T-cell (primary cell): ENCODE measurements at regions not wholly inside any gene's neighbourhood (a gene's known extent, or its start where the extent isn't known, plus 50 kb on each side); places are given as distances from the start of the nearest gene placed in this dataset.

ENCODE experiments used
- ATAC-seq, 4 experiments: fragments of 200-7000 bp in 3 of 4; fragments of 150-1000 bp in 1 of 4; cut with Tn5 transposase; replicated peaks in 1 of 4; 1 replicate in 3 of 4; 2 replicates in 1 of 4; pipeline ENCODE4 v1.10.0; 2021; ENCODE audit warnings: moderate library complexity in 3 of 4, mild to moderate bottlenecking in 2 of 4, moderate number of reproducible peaks in 1 of 4
- CTCF ChIA-PET, 2 donors: fragments of 300-600 bp; sonication (Branson Sonifier 250); formaldehyde crosslinking; loops; one replicate each; lab custom pipeline; 2022; ENCODE audit warnings: antibody characterized with exemption in 2 of 2; lab: Charles Lee
- POLR2A ChIA-PET, 2 donors: fragments of 300-600 bp; sonication (Branson Sonifier 250); formaldehyde crosslinking; loops; one replicate each; lab custom pipeline; 2022; ENCODE audit warnings: antibody characterized with exemption in 2 of 2; lab: Charles Lee
- DNase-seq, 35 experiments: peaks; one replicate each; pipeline versions ENCODE4 v3.0.0 to v3.0.0-alpha.2; 2013 to 2023
- H3K27ac ChIP-seq: one replicate; pipeline ENCODE4 v1.5.1; 2013; ENCODE audit warnings: low read length
- H3K27me3 ChIP-seq, 2 experiments: replicated peaks in 1 of 2; 1 replicate in 1 of 2; 2 replicates in 1 of 2; pipeline versions ENCODE4 v1.6.1 to v1.7.0; 2013; ENCODE audit warnings: low read length in 1 of 2, mixed read lengths in 1 of 2; ENCODE audit not compliant: control insufficient read depth in 2 of 2, insufficient read depth in 2 of 2; ENCODE audit errors: extremely low read depth in 1 of 2
- H3K36me3 ChIP-seq, 2 donors: 1 replicate in 1 of 2; 2 replicates in 1 of 2; pipeline versions ENCODE4 v1.6.1 to v1.7.0; 2013; ENCODE audit warnings: low read length in 1 of 2; ENCODE audit not compliant: control insufficient read depth in 2 of 2, insufficient read depth in 1 of 2; ENCODE audit errors: extremely low read depth in 1 of 2
- H3K4me1 ChIP-seq, 2 experiments: 1 replicate in 1 of 2; 2 replicates in 1 of 2; pipeline versions ENCODE4 v1.6.1 to v1.7.0; 2013; ENCODE audit warnings: low read length in 2 of 2, mixed read lengths in 1 of 2; ENCODE audit not compliant: insufficient read depth in 2 of 2, control insufficient read depth in 1 of 2; ENCODE audit errors: extremely low read depth in 1 of 2
- H3K4me3 ChIP-seq, 2 donors: 1 replicate in 1 of 2; 2 replicates in 1 of 2; pipeline versions ENCODE4 v1.5.1 to v1.7.0; 2013; ENCODE audit warnings: mild to moderate bottlenecking in 2 of 2, low read length in 1 of 2, moderate library complexity in 1 of 2; ENCODE audit not compliant: control insufficient read depth in 1 of 2; ENCODE audit errors: extremely low read depth in 1 of 2
- H3K9me3 ChIP-seq: 2 replicates; pipeline ENCODE4 v1.7.0; 2013
- H3K27ac Mint-ChIP-seq, 2 donors: one replicate each; pipeline ENCODE4 v1.8.0; 2020 to 2021; ENCODE audit warnings: mild to moderate bottlenecking in 2 of 2, mixed read lengths in 2 of 2
- H3K27me3 Mint-ChIP-seq, 2 donors: one replicate each; pipeline ENCODE4 v1.8.0; 2021 to 2022; ENCODE audit warnings: mixed read lengths in 2 of 2
- H3K36me3 Mint-ChIP-seq: one replicate; pipeline ENCODE4 v1.8.0; 2021; ENCODE audit warnings: mixed read lengths
- H3K4me1 Mint-ChIP-seq, 3 donors: one replicate each; pipeline ENCODE4 v1.8.0; 2020 to 2022; ENCODE audit warnings: mixed read lengths in 3 of 3, mild to moderate bottlenecking in 1 of 3
- H3K4me3 Mint-ChIP-seq, 3 donors: one replicate each; pipeline ENCODE4 v1.8.0; 2020 to 2022; ENCODE audit warnings: mild to moderate bottlenecking in 3 of 3, mixed read lengths in 3 of 3, moderate library complexity in 3 of 3
- H3K9me3 Mint-ChIP-seq, 3 donors: one replicate each; pipeline ENCODE4 v1.8.0; 2020 to 2022; ENCODE audit warnings: mixed read lengths in 3 of 3
- WGBS: methylation state at CpG from one replicate; pipeline ENCODE4 v1.1.5; 2013; ENCODE audit warnings: missing lambda C conversion rate; ENCODE audit not compliant: insufficient coverage; 5-methylcytosine and 5-hydroxymethylcytosine counted together

- Mint-ChIP-seq H3K36me3 (no peaks in the 10 kb centered on the region), H3K27ac (no peak overlapping the region), H3K4me3 (no peak overlapping the region), H3K9me3 (peaks cover 0 to 1% (median 0%) of the 10 kb centered on the region in 3 donors), H3K4me1 (no peaks in the 10 kb centered on the region), H3K27me3 (no peaks in the 10 kb centered on the region)
- Histone ChIP-seq H3K36me3 (no peaks in the 10 kb centered on the region), H3K27ac (no peak overlapping the region), H3K9me3 (no peaks in the 10 kb centered on the region), H3K4me3 (no peak overlapping the region), H3K4me1 (no peaks in the 10 kb centered on the region), H3K27me3 (no peaks in the 10 kb centered on the region)
- WGBS, result no CpG with 5 or more reads among the region's 2 CpGs
- DNase-seq (no peak), ATAC-seq (no peak)
- POLR2A ChIA-PET, result no interaction called here
- CTCF ChIA-PET, result no interaction called here
These were observed 252.0 kb downstream of the TBX18 start for GRCh38 chr6:84512391-84512790.

- Histone ChIP-seq H3K27ac (no peak overlapping the region), H3K4me1 (no peaks in the 10 kb centered on the region), H3K27me3 (no peaks in the 10 kb centered on the region), H3K36me3 (no peaks in the 10 kb centered on the region), H3K4me3 (no peak overlapping the region), H3K9me3 (no peaks in the 10 kb centered on the region)
- Mint-ChIP-seq H3K27ac (no peak overlapping the region), H3K27me3 (no peaks in the 10 kb centered on the region), H3K4me3 (no peak overlapping the region), H3K4me1 (no peaks in the 10 kb centered on the region), H3K9me3 (peaks cover 0 to 3% (median 0%) of the 10 kb centered on the region in 3 donors), H3K36me3 (no peaks in the 10 kb centered on the region)
- ChIA-PET POLR2A (no interaction called here), CTCF (no interaction called here)
- ATAC-seq, result no peak
- WGBS, result 86% methylated on average over 2 of the region's 3 CpGs
- DNase-seq, result no peak
These were observed 252.5 kb downstream of the TBX18 start for GRCh38 chr6:84511929-84512328.

DNA sequence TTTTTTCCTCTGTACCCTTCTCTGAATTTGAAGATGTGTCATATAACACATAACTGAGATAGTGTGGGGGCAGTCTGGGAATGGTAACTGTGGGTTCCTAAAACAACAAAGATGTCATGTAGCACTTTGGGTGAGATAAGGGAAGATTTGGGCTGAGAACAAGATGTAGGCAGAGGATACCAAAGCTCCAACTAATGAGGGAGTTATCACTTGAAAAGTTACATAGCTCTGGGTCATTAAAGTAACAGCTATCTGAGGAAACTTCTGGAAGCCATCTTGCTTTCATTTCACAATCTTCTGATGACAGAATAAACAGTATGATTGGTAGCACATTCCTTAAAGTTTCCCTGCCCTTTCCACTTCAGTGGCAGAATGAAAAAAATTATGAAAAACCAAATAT is 255.4 kb downstream of the TBX18 start:
- ChIA-PET POLR2A (no interaction called here), CTCF (no interaction called here)
- H3K36me3 Mint-ChIP-seq, result no peaks in the 10 kb centered on the region
- no peaks in the 10 kb centered on the region for H3K27me3 Mint-ChIP-seq
- no peak overlapping the region for H3K27ac Mint-ChIP-seq
- no peaks in the 10 kb centered on the region for H3K36me3 ChIP-seq
- H3K9me3 Mint-ChIP-seq, result peaks cover 3 to 7% (median 5%) of the 10 kb centered on the region in 3 donors
- no peaks in the 10 kb centered on the region for H3K27me3 ChIP-seq
- H3K4me3 Mint-ChIP-seq, result no peak overlapping the region
- no peaks in the 10 kb centered on the region for H3K4me1 Mint-ChIP-seq
- DNase-seq (no peak), ATAC-seq (no peak)
- no peak overlapping the region for H3K4me3 ChIP-seq
- H3K9me3 ChIP-seq, result no peaks in the 10 kb centered on the region
- H3K4me1 ChIP-seq, result no peaks in the 10 kb centered on the region
- H3K27ac ChIP-seq, result no peak overlapping the region

DNA sequence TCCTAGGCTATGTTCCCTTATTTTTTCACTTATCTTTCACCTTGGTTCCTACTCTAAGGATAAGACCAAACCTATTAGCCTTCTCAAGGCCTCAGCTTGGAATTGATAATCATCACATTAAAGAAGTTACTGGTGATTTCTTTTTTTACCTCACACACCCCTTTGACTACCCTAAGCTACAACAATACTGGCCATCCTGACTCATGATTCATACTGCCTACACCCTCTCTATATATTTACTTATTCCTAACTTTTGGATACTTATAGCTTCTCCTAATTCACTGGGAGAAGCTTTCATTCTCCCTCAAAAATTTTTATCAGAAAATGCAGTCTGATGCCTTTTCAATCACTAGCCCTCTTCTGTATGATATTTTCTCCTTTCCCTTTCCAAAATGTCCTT is 256.1 kb downstream of the TBX18 start:
- POLR2A ChIA-PET, result no interaction called here
- H3K9me3 Mint-ChIP-seq, result peaks cover 3 to 7% (median 5%) of the 10 kb centered on the region in 3 donors
- H3K4me3 ChIP-seq, result no peak overlapping the region
- H3K27me3 Mint-ChIP-seq, result no peaks in the 10 kb centered on the region
- ATAC-seq (no peak), DNase-seq (no peak)
- no peaks in the 10 kb centered on the region for H3K4me1 ChIP-seq
- CTCF ChIA-PET, result no interaction called here
- no peaks in the 10 kb centered on the region for H3K4me1 Mint-ChIP-seq
- H3K27ac ChIP-seq, result no peak overlapping the region
- H3K4me3 Mint-ChIP-seq, result no peak overlapping the region
- H3K36me3 Mint-ChIP-seq, result no peaks in the 10 kb centered on the region
- no peaks in the 10 kb centered on the region for H3K27me3 ChIP-seq
- H3K27ac Mint-ChIP-seq, result no peak overlapping the region
- H3K9me3 ChIP-seq, result no peaks in the 10 kb centered on the region
- H3K36me3 ChIP-seq, result no peaks in the 10 kb centered on the region

DNA sequence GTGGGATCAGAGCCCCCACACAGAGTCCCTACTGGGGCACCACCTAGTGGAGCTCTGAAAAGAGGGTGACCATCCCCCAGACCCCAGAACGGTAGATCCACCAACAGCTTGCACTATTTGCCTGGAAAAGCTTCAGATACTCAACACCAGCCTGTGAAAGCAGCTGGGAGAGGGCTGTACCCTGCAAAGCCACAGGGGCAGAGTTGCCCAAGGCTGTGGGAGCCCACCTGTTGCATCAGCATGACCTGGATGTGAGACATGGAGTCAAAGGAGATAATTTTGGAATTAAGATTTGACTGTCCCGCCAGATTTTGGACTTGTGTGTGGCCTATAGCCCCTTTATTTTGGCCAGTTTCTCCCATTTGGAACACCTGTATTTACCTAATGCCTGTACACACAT is 260.4 kb downstream of the TBX18 start:
- Mint-ChIP-seq H3K27me3 (peaks cover 0 to 4% of the 10 kb centered on the region in 2 donors), H3K4me1 (no peaks in the 10 kb centered on the region), H3K27ac (no peak overlapping the region), H3K9me3 (peaks cover 18 to 26% (median 22%) of the 10 kb centered on the region in 3 donors), H3K36me3 (no peaks in the 10 kb centered on the region), H3K4me3 (no peak overlapping the region)
- H3K4me1 ChIP-seq, result no peaks in the 10 kb centered on the region
- no peaks in the 10 kb centered on the region for H3K27me3 ChIP-seq
- H3K36me3 ChIP-seq, result no peaks in the 10 kb centered on the region
- H3K27ac ChIP-seq, result no peak overlapping the region
- DNase-seq, result no peak
- ChIA-PET CTCF (no interaction called here), POLR2A (no interaction called here)
- ATAC-seq, result no peak
- 83% methylated on average over 1 of the region's 2 CpGs for WGBS
- H3K4me3 ChIP-seq, result no peak overlapping the region
- no peaks in the 10 kb centered on the region for H3K9me3 ChIP-seq

- no peaks in the 10 kb centered on the region for H3K36me3 Mint-ChIP-seq
- Histone ChIP-seq H3K27ac (no peak overlapping the region), H3K9me3 (no peaks in the 10 kb centered on the region), H3K4me3 (no peak overlapping the region), H3K27me3 (no peaks in the 10 kb centered on the region), H3K36me3 (no peaks in the 10 kb centered on the region), H3K4me1 (no peaks in the 10 kb centered on the region)
- POLR2A ChIA-PET, result no interaction called here
- CTCF ChIA-PET, result no interaction called here
- no peaks in the 10 kb centered on the region for H3K4me1 Mint-ChIP-seq
- ATAC-seq (no peak), DNase-seq (no peak)
- WGBS, result 100% methylated on average over 1 of the region's 3 CpGs
- H3K9me3 Mint-ChIP-seq, result peaks cover 15 to 23% (median 19%) of the 10 kb centered on the region in 3 donors
- H3K27me3 Mint-ChIP-seq, result peaks cover 0 to 4% of the 10 kb centered on the region in 2 donors
- H3K27ac Mint-ChIP-seq, result no peak overlapping the region
- H3K4me3 Mint-ChIP-seq, result no peak overlapping the region
These were observed 263.1 kb downstream of the TBX18 start for GRCh38 chr6:84501315-84501714.

DNA sequence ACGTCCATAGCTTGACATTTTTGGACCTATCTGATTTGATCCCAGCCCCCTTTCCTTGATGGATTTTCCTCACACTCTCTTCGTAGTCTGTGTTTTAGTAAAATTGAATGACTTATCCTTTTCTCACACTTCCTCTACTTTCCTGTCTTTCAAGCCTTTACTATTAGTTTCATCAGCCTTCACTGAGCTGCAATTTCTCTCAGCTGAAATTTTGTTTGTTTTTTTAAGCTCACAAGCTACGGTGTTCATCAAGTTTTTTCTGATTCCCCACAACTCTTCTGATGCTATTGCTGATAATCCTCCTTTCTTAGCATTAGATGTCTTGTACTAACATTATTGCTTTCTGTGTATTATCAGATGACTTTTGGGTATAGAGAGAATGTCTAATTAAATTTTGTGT is 263.7 kb downstream of the TBX18 start:
- H3K27ac Mint-ChIP-seq, result no peak overlapping the region
- CTCF ChIA-PET, result no interaction called here

More for the DNA sequence above, 263.7 kb downstream of the TBX18 start:
- Histone ChIP-seq H3K9me3 (no peaks in the 10 kb centered on the region), H3K36me3 (no peaks in the 10 kb centered on the region), H3K27ac (no peak overlapping the region), H3K27me3 (no peaks in the 10 kb centered on the region), H3K4me3 (no peak overlapping the region), H3K4me1 (no peaks in the 10 kb centered on the region)
- no peaks in the 10 kb centered on the region for H3K4me1 Mint-ChIP-seq
- DNase-seq (no peak), ATAC-seq (no peak)
- no peak overlapping the region for H3K4me3 Mint-ChIP-seq
- H3K27me3 Mint-ChIP-seq, result peaks cover 0 to 4% of the 10 kb centered on the region in 2 donors
- H3K36me3 Mint-ChIP-seq, result no peaks in the 10 kb centered on the region
- POLR2A ChIA-PET, result no interaction called here
- H3K9me3 Mint-ChIP-seq, result peaks cover 11 to 21% (median 19%) of the 10 kb centered on the region in 3 donors
- WGBS, result no CpG with 5 or more reads among the region's 3 CpGs
